GM18870 (cell line): ENCODE measurements at regions not wholly inside any gene's neighbourhood (a gene's known extent, or its start where the extent isn't known, plus 50 kb on each side); places are given as distances from the start of the nearest gene placed in this dataset.
"Not testable (repeated sequence)": the region's sequence is repeated elsewhere in the genome, so short reads cannot be mapped to it uniquely, and the experiment has no call there.

Experiments used
- ATAC-seq: cut with Tn5 transposase; IDR thresholded peaks from one replicate; pipeline ENCODE4 v1.9.1; 2021; ENCODE audit warnings: moderate library complexity; ENCODE audit not compliant: unreplicated experiment

- no peak for ATAC-seq
Measured at GRCh38 chr6:19210849-19211590, 626.1 kb upstream of the ID4 start.

- no peak for ATAC-seq
Measured at GRCh38 chr6:19214231-19214630, 622.9 kb upstream of the ID4 start.

- no peak for ATAC-seq
Measured at GRCh38 chr6:19219931-19220330, 617.2 kb upstream of the ID4 start.

- ATAC-seq: no peak
Measured at GRCh38 chr6:19231878-19232561, 605.1 kb upstream of the ID4 start.

- ATAC-seq: no peak
Measured at GRCh38 chr6:19245656-19246055, 591.5 kb upstream of the ID4 start.

- not testable (repeated sequence) for ATAC-seq
Measured at GRCh38 chr6:19247181-19247580, 590.0 kb upstream of the ID4 start.

GRCh38 chr6:19256123-19256522 lies 581.0 kb upstream of the ID4 start:
- not testable (repeated sequence) for ATAC-seq

- ATAC-seq: no peak
Measured at GRCh38 chr6:19261642-19262041, 575.5 kb upstream of the ID4 start.

- no peak for ATAC-seq
Measured at GRCh38 chr6:19268117-19268516, 569.1 kb upstream of the ID4 start.

- no peak for ATAC-seq
Measured at GRCh38 chr6:19268718-19269117, 568.5 kb upstream of the ID4 start.

- ATAC-seq: no peak
Measured at GRCh38 chr6:19269341-19269898, 567.8 kb upstream of the ID4 start.

GRCh38 chr6:19270616-19271015 lies 566.6 kb upstream of the ID4 start:
- ATAC-seq: no peak

- no peak for ATAC-seq
Measured at GRCh38 chr6:19279273-19279684, 557.9 kb upstream of the ID4 start.

- no peak for ATAC-seq
Measured at GRCh38 chr6:19287928-19288327, 549.2 kb upstream of the ID4 start.

GRCh38 chr6:19289457-19289856 lies 547.7 kb upstream of the ID4 start:
- no peak for ATAC-seq

- no peak for ATAC-seq
Measured at GRCh38 chr6:19297880-19298279, 539.3 kb upstream of the ID4 start.

GRCh38 chr6:19298421-19298820 lies 538.7 kb upstream of the ID4 start:
- ATAC-seq: no peak

GRCh38 chr6:19299129-19299528 lies 538.0 kb upstream of the ID4 start:
- no peak for ATAC-seq

GRCh38 chr6:19301980-19302379 lies 535.2 kb upstream of the ID4 start:
- ATAC-seq: no peak

- ATAC-seq: no peak
Measured at GRCh38 chr6:19303383-19303782, 533.8 kb upstream of the ID4 start.

- no peak for ATAC-seq
Measured at GRCh38 chr6:19309661-19310060, 527.5 kb upstream of the ID4 start.

- ATAC-seq: no peak
Measured at GRCh38 chr6:19311786-19312185, 525.4 kb upstream of the ID4 start.
